ENCODE measurements at regions not wholly inside any gene's neighbourhood (a gene's known extent, or its start where the extent isn't known, plus 50 kb on each side); places are given as distances from the start of the nearest gene placed in this dataset.

- ChIA-PET CTCF (no interaction called here), POLR2A (no interaction called here)
- no peaks in the 10 kb centered on the region for H3K9me3 Mint-ChIP-seq (ENCODE audit: unreplicated experiment)
- H3K27me3 Mint-ChIP-seq (ENCODE audit: insufficient read depth, unreplicated experiment), result peaks cover 11% of the 10 kb centered on the region
- intact Hi-C loops (cut with micrococcal nuclease; ENCODE audit: unreplicated experiment), result no loop called here
- Histone ChIP-seq H3K9me3 (no peaks in the 10 kb centered on the region), H3K4me1 (no peaks in the 10 kb centered on the region), H3K36me3 (ENCODE audit: control insufficient read depth, insufficient read depth, low read length) (no peaks in the 10 kb centered on the region), H3K27me3 (replicated peaks; ENCODE audit: control insufficient read depth, insufficient read depth, low read length) (no peaks in the 10 kb centered on the region), H3K4me3 (ENCODE audit: low read depth, low read length) (no peak overlapping the region)
- no peaks in the 10 kb centered on the region for H3K36me3 Mint-ChIP-seq (ENCODE audit: insufficient read depth, unreplicated experiment)
- H3K4me3 Mint-ChIP-seq (ENCODE audit: unreplicated experiment), result no peak overlapping the region
- TF ChIP-seq, protein P1, sequence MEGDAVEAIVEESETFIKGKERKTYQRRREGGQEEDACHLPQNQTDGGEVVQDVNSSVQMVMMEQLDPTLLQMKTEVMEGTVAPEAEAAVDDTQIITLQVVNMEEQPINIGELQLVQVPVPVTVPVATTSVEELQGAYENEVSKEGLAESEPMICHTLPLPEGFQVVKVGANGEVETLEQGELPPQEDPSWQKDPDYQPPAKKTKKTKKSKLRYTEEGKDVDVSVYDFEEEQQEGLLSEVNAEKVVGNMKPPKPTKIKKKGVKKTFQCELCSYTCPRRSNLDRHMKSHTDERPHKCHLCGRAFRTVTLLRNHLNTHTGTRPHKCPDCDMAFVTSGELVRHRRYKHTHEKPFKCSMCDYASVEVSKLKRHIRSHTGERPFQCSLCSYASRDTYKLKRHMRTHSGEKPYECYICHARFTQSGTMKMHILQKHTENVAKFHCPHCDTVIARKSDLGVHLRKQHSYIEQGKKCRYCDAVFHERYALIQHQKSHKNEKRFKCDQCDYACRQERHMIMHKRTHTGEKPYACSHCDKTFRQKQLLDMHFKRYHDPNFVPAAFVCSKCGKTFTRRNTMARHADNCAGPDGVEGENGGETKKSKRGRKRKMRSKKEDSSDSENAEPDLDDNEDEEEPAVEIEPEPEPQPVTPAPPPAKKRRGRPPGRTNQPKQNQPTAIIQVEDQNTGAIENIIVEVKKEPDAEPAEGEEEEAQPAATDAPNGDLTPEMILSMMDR (IDR thresholded peaks at IDR 0.05; ENCODE audit: insufficient read depth in 1 of 2, low read depth in 1 of 2, low read length in 1 of 2, severe bottlenecking in 1 of 2, unreplicated experiment in 1 of 2), result no peak
- BruUV-seq (replicated peaks), result no TSS peak
- no peak for DNase-seq
- no peaks in the 10 kb centered on the region for H3K4me1 Mint-ChIP-seq (ENCODE audit: low read depth, unreplicated experiment)
- no peak overlapping the region for H3K27ac Mint-ChIP-seq (ENCODE audit: unreplicated experiment)
Measured at GRCh38 chr7:34332006-34332405, 326.0 kb upstream of the NPSR1 start.

- no peaks in the 10 kb centered on the region for H3K4me1 Mint-ChIP-seq (ENCODE audit: low read depth, unreplicated experiment)
- H3K27me3 ChIP-seq (replicated peaks; ENCODE audit: control insufficient read depth, insufficient read depth, low read length), result no peaks in the 10 kb centered on the region
- POLR2A ChIA-PET, result no interaction called here
- no peaks in the 10 kb centered on the region for H3K36me3 ChIP-seq (ENCODE audit: control insufficient read depth, insufficient read depth, low read length)
- H3K4me3 ChIP-seq (ENCODE audit: low read depth, low read length), result no peak overlapping the region
- H3K36me3 Mint-ChIP-seq (ENCODE audit: insufficient read depth, unreplicated experiment), result no peaks in the 10 kb centered on the region
- CTCF ChIA-PET, result no interaction called here
- intact Hi-C loops (cut with micrococcal nuclease; ENCODE audit: unreplicated experiment), result no loop called here
- H3K9me3 Mint-ChIP-seq (ENCODE audit: unreplicated experiment), result peaks cover 10% of the 10 kb centered on the region
- H3K27me3 Mint-ChIP-seq (ENCODE audit: insufficient read depth, unreplicated experiment), result peaks cover 14% of the 10 kb centered on the region
- H3K4me1 ChIP-seq, result no peaks in the 10 kb centered on the region
- H3K9me3 ChIP-seq, result no peaks in the 10 kb centered on the region
- no TSS peak for BruUV-seq (replicated peaks)
- no peak overlapping the region for H3K4me3 Mint-ChIP-seq (ENCODE audit: unreplicated experiment)
- H3K27ac Mint-ChIP-seq (ENCODE audit: unreplicated experiment), result no peak overlapping the region
- no peak for DNase-seq
- TF ChIP-seq, protein P1 (IDR thresholded peaks at IDR 0.05; ENCODE audit: insufficient read depth in 1 of 2, low read depth in 1 of 2, low read length in 1 of 2, severe bottlenecking in 1 of 2, unreplicated experiment in 1 of 2), result no peak
Measured at GRCh38 chr7:34333184-34333583, 324.8 kb upstream of the NPSR1 start.

DNA sequence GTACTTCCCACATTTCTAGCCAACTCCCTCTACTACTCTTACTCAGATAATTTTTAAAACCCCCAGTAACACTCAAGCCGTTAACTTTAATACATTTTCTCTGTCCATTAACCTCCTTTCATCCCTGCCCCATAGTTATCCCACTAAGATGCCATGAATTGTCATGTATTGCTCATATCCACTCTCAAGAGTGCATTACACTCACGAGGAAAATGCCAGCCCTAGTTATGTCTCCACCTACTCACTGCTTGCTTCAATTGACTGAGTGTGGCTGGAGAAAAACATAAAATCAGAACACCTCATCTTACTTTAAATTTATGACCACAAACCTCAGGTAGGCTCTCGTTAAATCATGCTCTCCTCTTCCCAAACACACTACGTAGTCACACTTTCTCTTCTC, 324.1 kb upstream of the NPSR1 start:
- no TSS peak for BruUV-seq (replicated peaks)

More for the DNA sequence above, 324.1 kb upstream of the NPSR1 start:
- Mint-ChIP-seq H3K4me3 (ENCODE audit: unreplicated experiment) (no peak overlapping the region), H3K4me1 (ENCODE audit: low read depth, unreplicated experiment) (no peaks in the 10 kb centered on the region), H3K27me3 (ENCODE audit: insufficient read depth, unreplicated experiment) (peaks cover 14% of the 10 kb centered on the region), H3K27ac (ENCODE audit: unreplicated experiment) (no peak overlapping the region), H3K9me3 (ENCODE audit: unreplicated experiment) (peaks cover 10% of the 10 kb centered on the region), H3K36me3 (ENCODE audit: insufficient read depth, unreplicated experiment) (no peaks in the 10 kb centered on the region)
- ChIA-PET CTCF (no interaction called here), POLR2A (no interaction called here)
- DNase-seq, result no peak
- no peak overlapping the region for H3K4me3 ChIP-seq (ENCODE audit: low read depth, low read length)
- no peaks in the 10 kb centered on the region for H3K9me3 ChIP-seq
- intact Hi-C loops (cut with micrococcal nuclease; ENCODE audit: unreplicated experiment), result no loop called here
- no peaks in the 10 kb centered on the region for H3K36me3 ChIP-seq (ENCODE audit: control insufficient read depth, insufficient read depth, low read length)
- no peaks in the 10 kb centered on the region for H3K4me1 ChIP-seq
- H3K27me3 ChIP-seq (replicated peaks; ENCODE audit: control insufficient read depth, insufficient read depth, low read length), result no peaks in the 10 kb centered on the region
- TF ChIP-seq, protein P1 (IDR thresholded peaks at IDR 0.05; ENCODE audit: insufficient read depth in 1 of 2, low read depth in 1 of 2, low read length in 1 of 2, severe bottlenecking in 1 of 2, unreplicated experiment in 1 of 2), result no peak
